ENCODE measurements at regions not wholly inside any gene's neighbourhood (a gene's known extent, or its start where the extent isn't known, plus 50 kb on each side); places are given as distances from the start of the nearest gene placed in this dataset.

DNA sequence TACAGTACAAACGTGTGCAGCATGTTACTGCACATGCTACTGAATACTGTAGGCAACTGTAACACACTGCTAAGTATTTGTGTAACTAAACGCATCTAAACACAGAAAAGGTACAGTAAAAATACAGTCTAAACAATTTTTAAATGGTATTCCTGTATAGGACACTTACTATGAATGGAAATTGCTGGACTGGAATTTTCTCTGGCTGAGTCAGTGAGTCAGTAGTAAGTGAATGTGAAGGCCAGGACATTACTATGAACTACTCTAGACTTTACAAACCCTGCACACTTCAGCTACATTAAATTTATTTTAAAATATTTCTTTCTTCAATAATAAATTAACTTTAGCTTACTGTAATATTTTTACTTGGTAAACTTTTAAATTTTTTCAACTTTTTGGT is 225.0 kb upstream of the TENT5A start:
- ChIA-PET CTCF (no interaction called here), POLR2A (no interaction called here)
- Histone ChIP-seq H3K9me3 (ENCODE audit: control insufficient read depth, insufficient read depth, low read depth, low read length) (no peaks in the 10 kb centered on the region), H3K4me3 (ENCODE audit: low read depth, low read length) (no peak overlapping the region), H3K4me1 (ENCODE audit: control insufficient read depth, insufficient read depth, low read length) (no peaks in the 10 kb centered on the region), H3K27ac (ENCODE audit: extremely low read depth, low read depth, low read length) (no peak overlapping the region), H3K36me3 (ENCODE audit: control insufficient read depth in 2 of 2, insufficient read depth in 1 of 2, low read length in 2 of 2) (no peaks in the 10 kb centered on the region)
- TF ChIP-seq, protein P1, sequence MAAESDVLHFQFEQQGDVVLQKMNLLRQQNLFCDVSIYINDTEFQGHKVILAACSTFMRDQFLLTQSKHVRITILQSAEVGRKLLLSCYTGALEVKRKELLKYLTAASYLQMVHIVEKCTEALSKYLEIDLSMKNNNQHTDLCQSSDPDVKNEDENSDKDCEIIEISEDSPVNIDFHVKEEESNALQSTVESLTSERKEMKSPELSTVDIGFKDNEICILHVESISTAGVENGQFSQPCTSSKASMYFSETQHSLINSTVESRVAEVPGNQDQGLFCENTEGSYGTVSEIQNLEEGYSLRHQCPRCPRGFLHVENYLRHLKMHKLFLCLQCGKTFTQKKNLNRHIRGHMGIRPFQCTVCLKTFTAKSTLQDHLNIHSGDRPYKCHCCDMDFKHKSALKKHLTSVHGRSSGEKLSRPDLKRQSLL (tag by site-specific recombination; IDR thresholded peaks at IDR 0.05): no peak
- TF ChIP-seq ZNF341 (tag by site-specific recombination; IDR thresholded peaks at IDR 0.05; ENCODE audit: low read depth) (no peak), ZNF560 (tag by site-specific recombination; IDR thresholded peaks at IDR 0.05; ENCODE audit: borderline replicate concordance) (no peak), ZFP41 (tag by site-specific recombination; IDR thresholded peaks at IDR 0.05; ENCODE audit: borderline replicate concordance) (no peak), YY2 (tag by site-specific recombination; IDR thresholded peaks at IDR 0.05) (no peak), ZNF366 (tag by site-specific recombination; conservative IDR thresholded peaks at IDR 0.05) (no peak), ZFP69B (tag by site-specific recombination; IDR thresholded peaks at IDR 0.05) (no peak), YY1 (tag by site-specific recombination; IDR thresholded peaks at IDR 0.05) (no peak), ZNF169 (tag by site-specific recombination; IDR thresholded peaks at IDR 0.05) (no peak), HOXC10 (CRISPR knock-in tag; IDR thresholded peaks at IDR 0.05) (no peak), ZNF701 (tag by site-specific recombination; IDR thresholded peaks at IDR 0.05) (no peak), ZNF24 (tag by site-specific recombination; IDR thresholded peaks at IDR 0.05) (no peak), ZNF623 (tag by site-specific recombination; IDR thresholded peaks at IDR 0.05) (no peak), ZNF561 (tag by site-specific recombination; IDR thresholded peaks at IDR 0.05; ENCODE audit: borderline replicate concordance) (no peak), ZNF274 (IDR thresholded peaks at IDR 0.05; ENCODE audit: low read length) (no peak), ZNF274 (tag by site-specific recombination; IDR thresholded peaks at IDR 0.05; ENCODE audit: borderline replicate concordance) (no peak)
- TF ChIP-seq, protein P2, sequence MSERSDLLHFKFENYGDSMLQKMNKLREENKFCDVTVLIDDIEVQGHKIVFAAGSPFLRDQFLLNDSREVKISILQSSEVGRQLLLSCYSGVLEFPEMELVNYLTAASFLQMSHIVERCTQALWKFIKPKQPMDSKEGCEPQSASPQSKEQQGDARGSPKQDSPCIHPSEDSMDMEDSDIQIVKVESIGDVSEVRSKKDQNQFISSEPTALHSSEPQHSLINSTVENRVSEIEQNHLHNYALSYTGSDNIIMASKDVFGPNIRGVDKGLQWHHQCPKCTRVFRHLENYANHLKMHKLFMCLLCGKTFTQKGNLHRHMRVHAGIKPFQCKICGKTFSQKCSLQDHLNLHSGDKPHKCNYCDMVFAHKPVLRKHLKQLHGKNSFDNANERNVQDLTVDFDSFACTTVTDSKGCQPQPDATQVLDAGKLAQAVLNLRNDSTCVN (tag by site-specific recombination; optimal IDR thresholded peaks at IDR 0.05): no peak
- TF ChIP-seq, protein P3, sequence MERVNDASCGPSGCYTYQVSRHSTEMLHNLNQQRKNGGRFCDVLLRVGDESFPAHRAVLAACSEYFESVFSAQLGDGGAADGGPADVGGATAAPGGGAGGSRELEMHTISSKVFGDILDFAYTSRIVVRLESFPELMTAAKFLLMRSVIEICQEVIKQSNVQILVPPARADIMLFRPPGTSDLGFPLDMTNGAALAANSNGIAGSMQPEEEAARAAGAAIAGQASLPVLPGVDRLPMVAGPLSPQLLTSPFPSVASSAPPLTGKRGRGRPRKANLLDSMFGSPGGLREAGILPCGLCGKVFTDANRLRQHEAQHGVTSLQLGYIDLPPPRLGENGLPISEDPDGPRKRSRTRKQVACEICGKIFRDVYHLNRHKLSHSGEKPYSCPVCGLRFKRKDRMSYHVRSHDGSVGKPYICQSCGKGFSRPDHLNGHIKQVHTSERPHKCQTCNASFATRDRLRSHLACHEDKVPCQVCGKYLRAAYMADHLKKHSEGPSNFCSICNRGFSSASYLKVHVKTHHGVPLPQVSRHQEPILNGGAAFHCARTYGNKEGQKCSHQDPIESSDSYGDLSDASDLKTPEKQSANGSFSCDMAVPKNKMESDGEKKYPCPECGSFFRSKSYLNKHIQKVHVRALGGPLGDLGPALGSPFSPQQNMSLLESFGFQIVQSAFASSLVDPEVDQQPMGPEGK (tag by site-specific recombination; IDR thresholded peaks at IDR 0.05): no peak
- TF ChIP-seq, protein P4, sequence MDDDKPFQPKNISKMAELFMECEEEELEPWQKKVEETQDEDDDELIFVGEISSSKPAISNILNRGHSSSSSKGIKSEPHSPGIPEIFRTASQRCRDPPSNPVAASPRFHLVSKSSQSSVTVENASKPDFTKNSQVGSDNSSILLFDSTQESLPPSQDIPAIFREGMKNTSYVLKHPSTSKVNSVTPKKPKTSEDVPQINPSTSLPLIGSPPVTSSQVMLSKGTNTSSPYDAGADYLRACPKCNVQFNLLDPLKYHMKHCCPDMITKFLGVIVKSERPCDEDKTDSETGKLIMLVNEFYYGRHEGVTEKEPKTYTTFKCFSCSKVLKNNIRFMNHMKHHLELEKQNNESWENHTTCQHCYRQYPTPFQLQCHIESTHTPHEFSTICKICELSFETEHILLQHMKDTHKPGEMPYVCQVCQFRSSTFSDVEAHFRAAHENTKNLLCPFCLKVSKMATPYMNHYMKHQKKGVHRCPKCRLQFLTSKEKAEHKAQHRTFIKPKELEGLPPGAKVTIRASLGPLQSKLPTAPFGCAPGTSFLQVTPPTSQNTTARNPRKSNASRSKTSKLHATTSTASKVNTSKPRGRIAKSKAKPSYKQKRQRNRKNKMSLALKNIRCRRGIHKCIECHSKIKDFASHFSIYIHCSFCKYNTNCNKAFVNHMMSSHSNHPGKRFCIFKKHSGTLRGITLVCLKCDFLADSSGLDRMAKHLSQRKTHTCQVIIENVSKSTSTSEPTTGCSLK (tag by site-specific recombination; IDR thresholded peaks at IDR 0.05): no peak

DNA sequence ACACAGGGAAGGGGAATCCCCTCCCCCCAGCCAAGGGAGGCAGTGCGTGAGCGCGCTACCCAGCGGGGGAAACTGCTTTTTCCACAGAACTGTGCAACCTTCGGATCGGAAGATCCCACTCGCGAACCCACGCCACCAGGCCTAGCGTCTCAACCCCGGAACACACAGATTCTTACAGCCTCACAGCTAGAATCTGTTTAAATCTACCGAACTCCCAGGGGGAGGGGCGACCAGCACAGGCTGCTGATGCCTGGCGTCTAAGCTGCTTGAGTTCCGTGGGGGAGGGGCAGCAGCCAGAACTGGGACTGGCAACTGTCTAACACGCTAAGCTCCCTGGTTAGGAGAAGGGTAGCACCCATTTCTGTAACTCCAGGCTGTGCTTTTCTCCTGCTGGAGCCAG is 217.3 kb upstream of the TENT5A start:
- Histone ChIP-seq H3K4me3 (ENCODE audit: low read depth, low read length) (no peak overlapping the region), H3K27ac (ENCODE audit: extremely low read depth, low read depth, low read length) (no peak overlapping the region), H3K9me3 (ENCODE audit: control insufficient read depth, insufficient read depth, low read depth, low read length) (no peaks in the 10 kb centered on the region), H3K36me3 (ENCODE audit: control insufficient read depth in 2 of 2, insufficient read depth in 1 of 2, low read length in 2 of 2) (no peaks in the 10 kb centered on the region), H3K4me1 (ENCODE audit: control insufficient read depth, insufficient read depth, low read length) (no peaks in the 10 kb centered on the region)
- ChIA-PET CTCF (no interaction called here), POLR2A (no interaction called here)
- no peak for TF ChIP-seq ZNF239 (tag by site-specific recombination; IDR thresholded peaks at IDR 0.05)
- TF ChIP-seq, protein P5, sequence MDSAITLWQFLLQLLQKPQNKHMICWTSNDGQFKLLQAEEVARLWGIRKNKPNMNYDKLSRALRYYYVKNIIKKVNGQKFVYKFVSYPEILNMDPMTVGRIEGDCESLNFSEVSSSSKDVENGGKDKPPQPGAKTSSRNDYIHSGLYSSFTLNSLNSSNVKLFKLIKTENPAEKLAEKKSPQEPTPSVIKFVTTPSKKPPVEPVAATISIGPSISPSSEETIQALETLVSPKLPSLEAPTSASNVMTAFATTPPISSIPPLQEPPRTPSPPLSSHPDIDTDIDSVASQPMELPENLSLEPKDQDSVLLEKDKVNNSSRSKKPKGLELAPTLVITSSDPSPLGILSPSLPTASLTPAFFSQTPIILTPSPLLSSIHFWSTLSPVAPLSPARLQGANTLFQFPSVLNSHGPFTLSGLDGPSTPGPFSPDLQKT (IDR thresholded peaks at IDR 0.05; ENCODE audit: borderline replicate concordance, low read depth, low read length): no peak
- TF ChIP-seq RBAK (tag by site-specific recombination; IDR thresholded peaks at IDR 0.05): no peak
- no peak for TF ChIP-seq GLIS1 (tag by site-specific recombination; IDR thresholded peaks at IDR 0.05)
- no peak for TF ChIP-seq ZNF530 (tag by site-specific recombination; IDR thresholded peaks at IDR 0.05; ENCODE audit: low read depth)
- TF ChIP-seq ZNF140 (tag by site-specific recombination; IDR thresholded peaks at IDR 0.05): no peak

All from HEK293 (cell line).